ENCODE measurements at regions not wholly inside any gene's neighbourhood (a gene's known extent, or its start where the extent isn't known, plus 50 kb on each side); places are given as distances from the start of the nearest gene placed in this dataset.

- no peaks in the 10 kb centered on the region for H3K27me3 ChIP-seq
- intact Hi-C loops (cut with DNase I) = no loop called here
- WGBS, 2 donors = 86 to 91% methylated on average over 5 of the region's 5 CpGs
- no peak overlapping the region for H3K4me3 ChIP-seq (replicated peaks in 1 of 3)
- TF ChIP-seq POLR2A (IDR thresholded peaks at IDR 0.05) = no peak
- TF ChIP-seq, protein P1, sequence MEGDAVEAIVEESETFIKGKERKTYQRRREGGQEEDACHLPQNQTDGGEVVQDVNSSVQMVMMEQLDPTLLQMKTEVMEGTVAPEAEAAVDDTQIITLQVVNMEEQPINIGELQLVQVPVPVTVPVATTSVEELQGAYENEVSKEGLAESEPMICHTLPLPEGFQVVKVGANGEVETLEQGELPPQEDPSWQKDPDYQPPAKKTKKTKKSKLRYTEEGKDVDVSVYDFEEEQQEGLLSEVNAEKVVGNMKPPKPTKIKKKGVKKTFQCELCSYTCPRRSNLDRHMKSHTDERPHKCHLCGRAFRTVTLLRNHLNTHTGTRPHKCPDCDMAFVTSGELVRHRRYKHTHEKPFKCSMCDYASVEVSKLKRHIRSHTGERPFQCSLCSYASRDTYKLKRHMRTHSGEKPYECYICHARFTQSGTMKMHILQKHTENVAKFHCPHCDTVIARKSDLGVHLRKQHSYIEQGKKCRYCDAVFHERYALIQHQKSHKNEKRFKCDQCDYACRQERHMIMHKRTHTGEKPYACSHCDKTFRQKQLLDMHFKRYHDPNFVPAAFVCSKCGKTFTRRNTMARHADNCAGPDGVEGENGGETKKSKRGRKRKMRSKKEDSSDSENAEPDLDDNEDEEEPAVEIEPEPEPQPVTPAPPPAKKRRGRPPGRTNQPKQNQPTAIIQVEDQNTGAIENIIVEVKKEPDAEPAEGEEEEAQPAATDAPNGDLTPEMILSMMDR (IDR thresholded peaks at IDR 0.05) = no peak
- peaks cover 0 to 3% of the 10 kb centered on the region in 2 donors for H3K4me1 ChIP-seq
- no peak for DNase-seq
- H3K27ac ChIP-seq = no peak overlapping the region
- no peaks in the 10 kb centered on the region for H3K9me3 ChIP-seq
- no peaks in the 10 kb centered on the region for H3K36me3 ChIP-seq
Measured at GRCh38 chr11:104830508-104830907, 67.8 kb downstream of the CASP12 start.

DNA sequence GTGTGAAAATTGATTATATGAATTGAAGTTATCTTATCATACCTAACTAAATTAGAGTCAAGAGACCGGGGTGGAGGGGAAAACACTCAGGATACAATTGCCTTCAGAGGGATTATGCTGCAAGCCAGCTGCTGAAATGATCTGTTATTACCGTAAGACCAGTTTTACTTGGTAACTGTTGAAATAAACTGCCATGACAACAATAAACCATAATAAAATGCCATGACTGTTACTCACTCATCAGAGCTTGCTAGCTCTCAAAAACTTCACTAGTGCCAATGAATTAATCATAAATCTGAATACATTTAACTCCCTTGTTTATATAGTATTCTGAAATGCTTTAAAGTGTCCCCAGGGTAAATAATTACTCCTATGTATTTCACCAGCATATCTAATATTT is 68.2 kb downstream of the CASP12 start:
- no peak for TF ChIP-seq POLR2A (IDR thresholded peaks at IDR 0.05)
- TF ChIP-seq, protein P1 (IDR thresholded peaks at IDR 0.05) = no peak
- Histone ChIP-seq H3K27me3 (no peaks in the 10 kb centered on the region), H3K27ac (no peak overlapping the region), H3K36me3 (no peaks in the 10 kb centered on the region), H3K4me1 (peaks cover 0 to 3% of the 10 kb centered on the region in 2 donors), H3K4me3 (replicated peaks in 1 of 3) (no peak overlapping the region), H3K9me3 (no peaks in the 10 kb centered on the region)
- no peak for DNase-seq
- WGBS, 2 donors = 73 to 78% methylated on average over 2 of the region's 2 CpGs
- intact Hi-C loops (cut with DNase I) = no loop called here

DNA sequence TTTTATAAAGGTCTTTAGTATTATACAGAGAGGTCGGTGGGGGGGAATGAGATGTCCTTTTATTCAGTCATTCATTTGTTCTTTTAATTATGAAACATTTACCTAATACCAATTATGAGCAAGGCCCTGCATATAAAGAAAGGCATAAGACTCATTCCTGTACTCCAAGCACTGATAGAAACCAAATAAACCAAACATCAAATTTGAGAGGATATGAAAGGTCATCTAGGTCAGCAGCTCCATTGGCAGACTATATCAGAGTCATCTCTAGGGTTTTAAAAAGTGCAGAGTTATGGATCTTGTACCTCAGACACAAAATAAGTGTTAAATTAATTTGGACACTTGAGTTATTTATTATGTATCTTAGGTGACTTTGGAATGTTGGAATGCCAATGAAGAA is 71.5 kb downstream of the CASP12 start:
- H3K36me3 ChIP-seq = no peaks in the 10 kb centered on the region
- H3K9me3 ChIP-seq = no peaks in the 10 kb centered on the region
- WGBS, 2 donors = 97 to 99% methylated on average over 1 of the region's 1 CpG
- H3K27me3 ChIP-seq = no peaks in the 10 kb centered on the region
- no peak overlapping the region for H3K27ac ChIP-seq
- DNase-seq = no peak
- intact Hi-C loops (cut with DNase I) = no loop called here
- H3K4me1 ChIP-seq = peaks cover 0 to 3% of the 10 kb centered on the region in 2 donors
- H3K4me3 ChIP-seq (replicated peaks in 1 of 3) = no peak overlapping the region
- no peak for TF ChIP-seq POLR2A (IDR thresholded peaks at IDR 0.05)
- TF ChIP-seq, protein P1 (IDR thresholded peaks at IDR 0.05) = no peak

DNA sequence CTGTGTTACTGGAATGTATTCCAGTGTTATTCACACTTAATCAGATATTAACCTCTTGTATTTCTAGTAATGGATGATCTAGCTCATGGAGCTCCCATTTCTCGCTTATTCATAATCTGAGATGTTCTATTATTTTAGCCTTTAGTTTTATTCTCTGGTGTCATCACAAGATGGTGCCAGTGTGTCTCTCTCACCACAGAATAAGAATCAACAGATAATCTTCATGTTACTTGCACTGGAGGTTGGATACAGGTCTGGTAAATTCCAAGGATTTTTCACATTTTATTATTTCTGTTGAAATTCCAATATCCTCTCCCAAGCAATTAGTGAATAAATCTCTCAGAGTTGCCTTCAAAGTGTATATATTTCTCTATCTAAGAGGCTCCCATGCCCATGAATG is 74.6 kb downstream of the CASP12 start:
- no peak overlapping the region for H3K27ac ChIP-seq
- no peak for TF ChIP-seq POLR2A (IDR thresholded peaks at IDR 0.05)
- TF ChIP-seq, protein P1 (IDR thresholded peaks at IDR 0.05) = no peak
- WGBS, 2 donors = 95 to 98% methylated on average over 1 of the region's 1 CpG
- DNase-seq = no peak
- H3K27me3 ChIP-seq = no peaks in the 10 kb centered on the region
- H3K4me3 ChIP-seq (replicated peaks in 1 of 3) = no peak overlapping the region
- no peaks in the 10 kb centered on the region for H3K36me3 ChIP-seq
- no peaks in the 10 kb centered on the region for H3K9me3 ChIP-seq
- intact Hi-C loops (cut with DNase I) = no loop called here
- peaks cover 0 to 3% of the 10 kb centered on the region in 2 donors for H3K4me1 ChIP-seq

GRCh38 chr11:104820431-104820830 is 77.8 kb downstream of the CASP12 start:
- H3K4me3 ChIP-seq (replicated peaks in 1 of 3) = no peak overlapping the region
- TF ChIP-seq, protein P1 (IDR thresholded peaks at IDR 0.05) = no peak
- H3K36me3 ChIP-seq = no peaks in the 10 kb centered on the region
- no peak for DNase-seq
- no peaks in the 10 kb centered on the region for H3K4me1 ChIP-seq
- WGBS, 2 donors = 96 to 97% methylated on average over 2 of the region's 2 CpGs
- H3K9me3 ChIP-seq = no peaks in the 10 kb centered on the region
- intact Hi-C loops (cut with DNase I) = no loop called here
- no peak overlapping the region for H3K27ac ChIP-seq
- no peaks in the 10 kb centered on the region for H3K27me3 ChIP-seq
